Endodermal cell (in vitro differentiated cells): ENCODE measurements at regions not wholly inside any gene's neighbourhood (a gene's known extent, or its start where the extent isn't known, plus 50 kb on each side); places are given as distances from the start of the nearest gene placed in this dataset.

ENCODE experiments used
- DNase-seq: peaks from one replicate; pipeline ENCODE4 v3.0.0-alpha.2; 2017
- H3K27ac ChIP-seq: 2 replicates; pipeline ENCODE4 v1.5.1; 2013; ENCODE audit warnings: mild to moderate bottlenecking, low read depth, low read length, moderate library complexity
- H3K27me3 ChIP-seq: 2 replicates; pipeline ENCODE4 v1.6.1; 2013; ENCODE audit warnings: mild to moderate bottlenecking, low read length, moderate library complexity; ENCODE audit not compliant: insufficient read depth, control insufficient read depth, poor library complexity, severe bottlenecking
- H3K36me3 ChIP-seq: 2 replicates; pipeline ENCODE4 v1.7.0; 2013; ENCODE audit warnings: mild to moderate bottlenecking, low read length, moderate library complexity; ENCODE audit not compliant: control insufficient read depth, insufficient read depth
- H3K4me1 ChIP-seq: one replicate; pipeline ENCODE4 v1.7.0; 2013; ENCODE audit warnings: low read length; ENCODE audit not compliant: control insufficient read depth, insufficient read depth
- H3K4me3 ChIP-seq: 2 replicates; pipeline ENCODE4 v1.5.1; 2013; ENCODE audit warnings: mild to moderate bottlenecking, low read length, moderate library complexity
- H3K9ac ChIP-seq: 2 replicates; pipeline ENCODE4 v1.6.1; 2013; ENCODE audit warnings: mild to moderate bottlenecking, low read length, moderate library complexity; ENCODE audit not compliant: poor library complexity, severe bottlenecking; ENCODE audit errors: extremely low read depth
- H3K9me3 ChIP-seq: 2 replicates; pipeline ENCODE4 v1.6.1; 2013; ENCODE audit warnings: mild to moderate bottlenecking, low read length, moderate library complexity; ENCODE audit not compliant: control insufficient read depth
- H3K27ac Mint-ChIP-seq: 2 replicates; pipeline ENCODE4 v1.8.0; 2020; ENCODE audit warnings: mixed read lengths
- H3K27me3 Mint-ChIP-seq: 2 replicates; pipeline ENCODE4 v1.8.0; 2021; ENCODE audit warnings: mild to moderate bottlenecking, mixed read lengths; ENCODE audit not compliant: insufficient read depth
- H3K36me3 Mint-ChIP-seq: 2 replicates; pipeline ENCODE4 v1.8.0; 2020; ENCODE audit warnings: low read depth, mixed read lengths
- H3K4me1 Mint-ChIP-seq: 2 replicates; pipeline ENCODE4 v1.8.0; 2020; ENCODE audit warnings: mixed read lengths
- H3K4me3 Mint-ChIP-seq: 2 replicates; pipeline ENCODE4 v1.8.0; 2020; ENCODE audit warnings: mild to moderate bottlenecking, moderate library complexity, mixed read lengths
- H3K9me3 Mint-ChIP-seq: 2 replicates; pipeline ENCODE4 v1.8.0; 2020; ENCODE audit warnings: mild to moderate bottlenecking, mixed read lengths
- CTCF ChIP-seq: fragments of 200-600 bp; sonication (generic); conservative IDR thresholded peaks from 2 replicates; pipeline ENCODE4 v1.5.0; 2021; ENCODE audit warnings: antibody characterized with exemption, mild to moderate bottlenecking
- WGBS, 2 experiments: methylation state at CpG; one replicate each; pipeline versions ENCODE4 v1.1.5 to v1.1.7; 2013; ENCODE audit warnings: missing lambda C conversion rate in 2 of 2, mixed read lengths in 1 of 2; ENCODE audit not compliant: insufficient coverage in 1 of 2, insufficient read length in 1 of 2; 5-methylcytosine and 5-hydroxymethylcytosine counted together

DNA sequence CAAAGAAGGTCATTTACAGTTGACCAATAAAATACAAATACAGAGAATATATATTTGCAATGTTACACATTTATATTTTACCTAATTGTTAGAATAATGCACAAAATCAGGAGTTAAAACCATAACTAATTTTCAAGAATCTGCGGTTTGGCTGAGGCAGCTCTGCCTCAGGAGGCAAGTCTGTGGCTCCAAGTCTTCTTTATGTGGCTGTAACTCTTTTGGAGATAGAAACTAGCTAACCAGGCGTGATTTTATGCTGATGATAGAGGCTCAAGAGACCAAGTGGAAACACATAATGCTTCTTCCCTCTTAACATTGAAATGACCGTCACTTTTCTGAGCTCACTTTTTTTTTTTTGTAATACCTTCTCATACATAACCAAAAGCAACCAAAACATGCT is 744.7 kb upstream of the CXADR start:
- DNase-seq, result no peak
- Histone ChIP-seq H3K4me1 (no peaks in the 10 kb centered on the region), H3K36me3 (no peaks in the 10 kb centered on the region), H3K9me3 (no peaks in the 10 kb centered on the region), H3K27ac (no peak overlapping the region), H3K27me3 (no peaks in the 10 kb centered on the region), H3K9ac (no peak overlapping the region), H3K4me3 (no peak overlapping the region)
- Mint-ChIP-seq H3K27me3 (no peaks in the 10 kb centered on the region), H3K4me1 (no peaks in the 10 kb centered on the region), H3K9me3 (peaks cover 6% of the 10 kb centered on the region), H3K4me3 (no peak overlapping the region), H3K27ac (no peak overlapping the region), H3K36me3 (no peaks in the 10 kb centered on the region)
- TF ChIP-seq CTCF, result no peak
- 80 to 100% methylated on average over 2 to 3 of the region's 3 CpGs for whole genome bisulfite sequencing, 2 experiments

- no peak for DNase-seq
- no peaks in the 10 kb centered on the region for H3K27me3 Mint-ChIP-seq
- TF ChIP-seq CTCF, result no peak
- Histone ChIP-seq H3K9me3 (no peaks in the 10 kb centered on the region), H3K4me1 (no peaks in the 10 kb centered on the region), H3K36me3 (no peaks in the 10 kb centered on the region), H3K27me3 (no peaks in the 10 kb centered on the region), H3K27ac (no peak overlapping the region), H3K4me3 (no peak overlapping the region), H3K9ac (no peak overlapping the region)
- no peaks in the 10 kb centered on the region for H3K9me3 Mint-ChIP-seq
- no peak overlapping the region for H3K4me3 Mint-ChIP-seq
- no peak overlapping the region for H3K27ac Mint-ChIP-seq
- H3K4me1 Mint-ChIP-seq, result peaks cover 3% of the 10 kb centered on the region
- no peaks in the 10 kb centered on the region for H3K36me3 Mint-ChIP-seq
Measured at GRCh38 chr21:16770266-16770665, 742.6 kb upstream of the CXADR start.

DNA sequence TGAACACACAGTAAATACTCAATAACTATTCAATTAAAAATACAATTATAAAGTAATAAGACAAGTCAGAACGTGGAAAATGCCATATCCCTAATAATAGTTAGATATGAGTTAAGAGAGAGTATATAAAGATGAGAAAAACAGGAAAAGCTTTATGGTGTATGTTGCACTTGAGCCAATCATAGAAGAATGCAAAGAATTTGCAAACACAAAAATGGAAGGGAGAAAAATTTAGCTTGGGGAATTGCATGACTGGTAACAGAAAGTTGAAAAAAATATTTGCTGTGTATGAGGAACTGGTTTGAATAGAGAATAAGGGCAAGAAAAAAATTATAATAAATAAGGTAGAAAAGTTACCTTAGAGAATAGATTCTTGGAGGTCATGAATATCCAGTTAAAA is 739.6 kb upstream of the CXADR start:
- H3K4me1 ChIP-seq, result no peaks in the 10 kb centered on the region
- H3K36me3 ChIP-seq, result no peaks in the 10 kb centered on the region
- WGBS, 2 experiments, result 80 to 100% methylated on average over 1 of the region's 1 CpG
- Mint-ChIP-seq H3K27ac (no peak overlapping the region), H3K4me1 (peaks cover 6% of the 10 kb centered on the region), H3K4me3 (no peak overlapping the region), H3K9me3 (no peaks in the 10 kb centered on the region), H3K36me3 (no peaks in the 10 kb centered on the region), H3K27me3 (no peaks in the 10 kb centered on the region)
- TF ChIP-seq CTCF, result no peak
- H3K9me3 ChIP-seq, result no peaks in the 10 kb centered on the region
- DNase-seq, result no peak
- no peaks in the 10 kb centered on the region for H3K27me3 ChIP-seq
- H3K27ac ChIP-seq, result no peak overlapping the region
- H3K9ac ChIP-seq, result no peak overlapping the region
- no peak overlapping the region for H3K4me3 ChIP-seq
